D721Med (cell line): ENCODE measurements at regions not wholly inside any gene's neighbourhood (a gene's known extent, or its start where the extent isn't known, plus 50 kb on each side); places are given as distances from the start of the nearest gene placed in this dataset.
"Not testable (repeated sequence)": the region's sequence is repeated elsewhere in the genome, so short reads cannot be mapped to it uniquely, and the experiment has no call there.

Experiments used
- DNase-seq: peaks from one replicate; pipeline ENCODE4 v3.0.0; 2011; ENCODE audit warnings: low spot score; ENCODE audit not compliant: insufficient read length
- FAIRE-seq: peaks from 2 replicates; lab custom pipeline; 2011; peaks lifted over from hg19 to GRCh38; lab: Jason Lieb, UNC
- CTCF ChIP-seq: IDR thresholded peaks from 2 replicates; pipeline ENCODE4 v1.5.1; 2012; ENCODE audit warnings: mild to moderate bottlenecking, control low read depth; ENCODE audit not compliant: insufficient read depth; ENCODE audit errors: missing control alignments

- FAIRE-seq (no peak), DNase-seq (no peak)
- TF ChIP-seq CTCF = no peak
These were observed 348.8 kb downstream of the CGGBP1 start for GRCh38 chr3:87710028-87710427.

- TF ChIP-seq CTCF = no peak
- no peak for FAIRE-seq
These were observed 352.6 kb downstream of the CGGBP1 start for GRCh38 chr3:87706176-87706575.

GRCh38 chr3:87702600-87702999, 356.2 kb downstream of the CGGBP1 start:
- FAIRE-seq (no peak), DNase-seq (no peak)
- no peak for TF ChIP-seq CTCF

More at GRCh38 chr3:87706176-87706575, 352.6 kb downstream of the CGGBP1 start:
- DNase-seq = no peak

- no peak for FAIRE-seq
- DNase-seq = no peak
- TF ChIP-seq CTCF = no peak
These were observed 362.4 kb downstream of the CGGBP1 start for GRCh38 chr3:87696124-87697013.

- no peak for TF ChIP-seq CTCF
- DNase-seq (no peak), FAIRE-seq (no peak)
These were observed 364.1 kb downstream of the CGGBP1 start for GRCh38 chr3:87694678-87695077.

- TF ChIP-seq CTCF = no peak
- FAIRE-seq = no peak
- DNase-seq = no peak
These were observed 367.7 kb downstream of the CGGBP1 start for GRCh38 chr3:87691109-87691508.

- FAIRE-seq = not testable (repeated sequence)
These were observed 379.7 kb downstream of the CGGBP1 start for GRCh38 chr3:87678984-87679660.

More at GRCh38 chr3:87678984-87679660, 379.7 kb downstream of the CGGBP1 start:
- not testable (repeated sequence) for DNase-seq
